ENCODE measurements at regions not wholly inside any gene's neighbourhood (a gene's known extent, or its start where the extent isn't known, plus 50 kb on each side); places are given as distances from the start of the nearest gene placed in this dataset.

DNA sequence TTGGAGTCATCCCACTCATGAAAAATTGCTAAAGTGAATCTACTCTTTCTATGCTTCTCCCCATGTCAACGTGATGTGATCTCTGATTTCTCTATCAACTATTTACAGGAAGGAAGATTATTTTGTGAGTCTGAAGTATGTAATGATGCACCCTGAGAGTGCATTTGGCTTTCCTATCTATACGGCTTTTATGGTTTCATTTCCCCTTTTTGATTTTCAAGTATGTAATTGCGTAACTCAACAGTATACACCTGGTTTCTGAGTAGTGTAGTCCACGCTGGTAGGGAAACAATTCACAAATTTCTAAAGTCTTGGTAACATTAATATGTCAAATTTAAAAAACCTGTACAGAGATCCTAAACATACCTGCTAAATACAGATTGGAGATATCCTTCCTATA, 194.7 kb upstream of the SEMA3A start:
- no peak for DNase-seq (ENCODE audit: extremely low spot score, unreplicated experiment)
- no peak overlapping the region for H3K4me3 Mint-ChIP-seq
- no peaks in the 10 kb centered on the region for H3K36me3 Mint-ChIP-seq
- no peaks in the 10 kb centered on the region for H3K27me3 Mint-ChIP-seq
- peaks cover 3% of the 10 kb centered on the region for H3K9me3 Mint-ChIP-seq
- H3K27ac Mint-ChIP-seq: no peak overlapping the region
- TF ChIP-seq, protein P1, sequence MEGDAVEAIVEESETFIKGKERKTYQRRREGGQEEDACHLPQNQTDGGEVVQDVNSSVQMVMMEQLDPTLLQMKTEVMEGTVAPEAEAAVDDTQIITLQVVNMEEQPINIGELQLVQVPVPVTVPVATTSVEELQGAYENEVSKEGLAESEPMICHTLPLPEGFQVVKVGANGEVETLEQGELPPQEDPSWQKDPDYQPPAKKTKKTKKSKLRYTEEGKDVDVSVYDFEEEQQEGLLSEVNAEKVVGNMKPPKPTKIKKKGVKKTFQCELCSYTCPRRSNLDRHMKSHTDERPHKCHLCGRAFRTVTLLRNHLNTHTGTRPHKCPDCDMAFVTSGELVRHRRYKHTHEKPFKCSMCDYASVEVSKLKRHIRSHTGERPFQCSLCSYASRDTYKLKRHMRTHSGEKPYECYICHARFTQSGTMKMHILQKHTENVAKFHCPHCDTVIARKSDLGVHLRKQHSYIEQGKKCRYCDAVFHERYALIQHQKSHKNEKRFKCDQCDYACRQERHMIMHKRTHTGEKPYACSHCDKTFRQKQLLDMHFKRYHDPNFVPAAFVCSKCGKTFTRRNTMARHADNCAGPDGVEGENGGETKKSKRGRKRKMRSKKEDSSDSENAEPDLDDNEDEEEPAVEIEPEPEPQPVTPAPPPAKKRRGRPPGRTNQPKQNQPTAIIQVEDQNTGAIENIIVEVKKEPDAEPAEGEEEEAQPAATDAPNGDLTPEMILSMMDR (conservative IDR thresholded peaks at IDR 0.05): no peak
- no peaks in the 10 kb centered on the region for H3K4me1 Mint-ChIP-seq (ENCODE audit: unreplicated experiment)

DNA sequence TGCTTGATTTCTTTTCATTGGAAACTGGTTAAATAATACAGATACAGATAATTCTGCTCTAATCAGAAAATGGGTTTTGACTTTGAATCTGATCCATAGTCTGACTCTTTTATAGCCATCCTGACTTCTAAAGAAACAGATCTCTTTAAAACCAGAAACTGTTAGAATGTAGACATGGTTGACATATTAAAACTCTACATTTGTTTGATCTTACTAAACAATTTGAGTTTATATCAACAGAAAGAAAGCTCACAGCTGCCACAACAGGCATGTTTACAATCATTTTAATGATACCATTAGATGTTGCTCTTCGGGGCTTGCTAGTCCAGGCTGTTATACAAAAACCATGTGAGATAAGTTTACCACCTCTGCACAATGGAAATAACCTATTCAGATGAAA, 193.0 kb upstream of the SEMA3A start:
- H3K36me3 Mint-ChIP-seq: no peaks in the 10 kb centered on the region

DNA sequence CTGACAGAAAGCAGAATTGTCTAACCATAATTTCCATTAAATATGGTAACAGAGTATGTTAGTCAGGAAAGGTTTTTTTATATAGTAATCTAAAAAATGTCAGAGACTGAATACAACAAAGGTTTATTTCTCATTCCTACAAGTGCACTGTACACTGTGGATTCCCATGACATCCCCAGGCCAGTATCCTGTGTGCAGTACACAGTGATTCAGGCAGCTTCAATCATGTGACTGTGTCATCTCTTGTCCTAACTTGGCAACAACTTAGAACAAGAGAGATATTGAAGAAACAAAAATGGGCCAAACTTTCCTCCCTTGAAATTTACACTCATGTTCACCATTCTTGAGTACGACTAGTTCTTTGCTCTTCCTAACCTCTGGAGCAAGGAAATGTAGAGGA, 189.8 kb upstream of the SEMA3A start:
- H3K9me3 Mint-ChIP-seq: peaks cover 9% of the 10 kb centered on the region

More for the DNA sequence above, 193.0 kb upstream of the SEMA3A start:
- Mint-ChIP-seq H3K4me3 (no peak overlapping the region), H3K9me3 (peaks cover 3% of the 10 kb centered on the region), H3K27ac (no peak overlapping the region), H3K27me3 (no peaks in the 10 kb centered on the region), H3K4me1 (ENCODE audit: unreplicated experiment) (no peaks in the 10 kb centered on the region)
- DNase-seq (ENCODE audit: extremely low spot score, unreplicated experiment): no peak
- TF ChIP-seq, protein P1 (conservative IDR thresholded peaks at IDR 0.05): no peak

DNA sequence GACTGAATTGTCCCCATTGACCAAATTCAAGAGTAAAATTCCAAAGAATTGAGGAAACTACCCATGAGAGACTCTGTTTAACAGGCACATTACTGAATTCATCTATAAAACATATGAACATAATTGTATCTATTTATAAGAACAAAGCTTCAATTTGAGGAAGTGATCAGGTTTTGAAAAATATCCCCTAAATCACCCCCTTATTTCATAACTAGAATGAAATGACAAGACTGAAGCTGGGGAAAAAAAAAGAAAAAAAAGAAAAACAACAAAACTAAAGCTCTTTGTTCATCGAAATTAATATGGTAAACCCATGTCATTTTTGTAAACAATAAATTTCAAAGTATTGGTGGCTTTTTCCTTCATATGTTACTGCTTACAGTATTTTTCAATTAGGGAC, 184.9 kb upstream of the SEMA3A start:
- Mint-ChIP-seq H3K36me3 (peaks cover 7% of the 10 kb centered on the region), H3K27me3 (no peaks in the 10 kb centered on the region), H3K4me1 (ENCODE audit: unreplicated experiment) (no peaks in the 10 kb centered on the region), H3K9me3 (peaks cover 5% of the 10 kb centered on the region), H3K4me3 (no peak overlapping the region), H3K27ac (no peak overlapping the region)
- TF ChIP-seq, protein P1 (conservative IDR thresholded peaks at IDR 0.05): no peak
- DNase-seq (ENCODE audit: extremely low spot score, unreplicated experiment): no peak

More for the DNA sequence above, 189.8 kb upstream of the SEMA3A start:
- H3K4me3 Mint-ChIP-seq: no peak overlapping the region
- H3K27ac Mint-ChIP-seq: no peak overlapping the region
- H3K36me3 Mint-ChIP-seq: peaks cover 4% of the 10 kb centered on the region
- H3K4me1 Mint-ChIP-seq (ENCODE audit: unreplicated experiment): no peaks in the 10 kb centered on the region
- no peaks in the 10 kb centered on the region for H3K27me3 Mint-ChIP-seq
- TF ChIP-seq, protein P1 (conservative IDR thresholded peaks at IDR 0.05): no peak
- DNase-seq (ENCODE audit: extremely low spot score, unreplicated experiment): no peak

DNA sequence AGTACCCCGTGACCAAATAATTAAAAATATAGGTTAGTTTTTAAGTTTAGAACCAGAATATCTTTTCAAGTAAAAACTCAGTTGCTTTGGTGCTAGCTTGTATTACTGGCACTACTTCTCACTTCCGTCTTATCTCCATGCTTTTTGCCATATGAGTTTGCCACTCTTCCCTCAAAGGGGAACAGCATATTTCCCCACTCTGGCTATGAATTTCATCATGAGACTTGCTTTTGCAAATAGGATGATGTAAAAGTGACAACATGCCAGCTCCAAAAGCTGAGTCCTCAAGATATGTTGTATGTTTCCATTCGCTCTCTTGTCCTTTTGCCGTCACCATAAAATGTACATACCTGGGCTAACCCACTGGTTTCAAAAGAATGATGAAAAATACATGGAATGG, 178.1 kb upstream of the SEMA3A start:
- H3K36me3 Mint-ChIP-seq: peaks cover 3% of the 10 kb centered on the region
- peaks cover 11% of the 10 kb centered on the region for H3K4me1 Mint-ChIP-seq (ENCODE audit: unreplicated experiment)
- no peak overlapping the region for H3K27ac Mint-ChIP-seq
- no peak for DNase-seq (ENCODE audit: extremely low spot score, unreplicated experiment)
- H3K4me3 Mint-ChIP-seq: no peak overlapping the region
- H3K27me3 Mint-ChIP-seq: no peaks in the 10 kb centered on the region
- TF ChIP-seq, protein P1 (conservative IDR thresholded peaks at IDR 0.05): no peak
- H3K9me3 Mint-ChIP-seq: peaks cover 5% of the 10 kb centered on the region

DNA sequence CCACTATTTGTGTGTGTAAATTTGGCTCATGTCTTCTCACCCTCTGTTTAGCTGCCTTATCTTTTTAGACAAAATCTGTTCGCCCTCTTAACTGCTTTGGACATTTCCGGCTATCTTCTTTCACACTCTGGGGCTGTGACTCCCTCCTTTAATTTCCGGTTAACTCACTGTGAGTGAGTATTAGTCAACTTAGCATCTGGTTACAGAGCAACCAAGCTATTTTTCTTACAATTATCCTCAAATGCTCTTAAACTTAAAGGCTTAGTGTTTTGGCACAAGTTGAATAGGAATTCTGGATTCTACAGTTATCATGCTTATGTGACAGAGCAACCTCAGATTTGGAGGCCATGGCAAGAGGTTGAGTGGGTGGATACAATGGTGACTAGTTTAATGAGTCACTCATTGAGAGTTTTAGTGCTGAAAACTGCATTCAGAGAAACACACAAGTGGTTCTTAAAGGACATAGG, 177.6 kb upstream of the SEMA3A start:
- Mint-ChIP-seq H3K36me3 (peaks cover 3% of the 10 kb centered on the region), H3K4me1 (ENCODE audit: unreplicated experiment) (peaks cover 11% of the 10 kb centered on the region), H3K4me3 (no peak overlapping the region), H3K9me3 (peaks cover 5% of the 10 kb centered on the region), H3K27ac (no peak overlapping the region), H3K27me3 (no peaks in the 10 kb centered on the region)
- no peak for DNase-seq (ENCODE audit: extremely low spot score, unreplicated experiment)
- TF ChIP-seq, protein P1 (conservative IDR thresholded peaks at IDR 0.05): no peak

All from type B pancreatic cell (in vitro differentiated cells).